Endothelial cell of umbilical vein (primary cell): ENCODE measurements at regions not wholly inside any gene's neighbourhood (a gene's known extent, or its start where the extent isn't known, plus 50 kb on each side); places are given as distances from the start of the nearest gene placed in this dataset.

Experiments
- EZH2 ChIP-seq: IDR thresholded peaks from 2 replicates; pipeline ENCODE4 v1.6.1; 2012; ENCODE audit warnings: borderline replicate concordance, low read depth, mild to moderate bottlenecking, moderate library complexity, low read length, inconsistent platforms; ENCODE audit not compliant: severe bottlenecking
- GATA2 ChIP-seq: IDR thresholded peaks from 2 replicates; pipeline ENCODE4 v1.7.0; 2011; ENCODE audit warnings: low read depth, mild to moderate bottlenecking, moderate library complexity, mixed read lengths, low read length; ENCODE audit not compliant: insufficient read length, insufficient read depth
- JUN ChIP-seq: IDR thresholded peaks from 2 replicates; pipeline ENCODE4 v1.6.1; 2011; ENCODE audit warnings: borderline replicate concordance, low read depth; ENCODE audit not compliant: insufficient read length, insufficient read depth
- POLR2A ChIP-seq: IDR thresholded peaks from 2 replicates; pipeline ENCODE4 v1.6.1; 2012; ENCODE audit warnings: low read depth, mild to moderate bottlenecking, control low read depth, low read length
- TF ChIP-seq, protein P1 (sequence below), 2 donors: IDR thresholded peaks; 1 replicate in 1 of 2; 2 replicates in 1 of 2; pipeline ENCODE4 v1.5.1; 2011; ENCODE audit warnings: low read length in 2 of 2, mild to moderate bottlenecking in 2 of 2, moderate library complexity in 2 of 2, control low read depth in 1 of 2, inconsistent platforms in 1 of 2, low read depth in 1 of 2; ENCODE audit not compliant: insufficient read depth in 1 of 2; ENCODE audit errors: extremely low read depth in 1 of 2
- TF ChIP-seq, protein P2 (sequence below): IDR thresholded peaks from 2 replicates; pipeline ENCODE4 v1.6.1; 2011; ENCODE audit not compliant: insufficient read depth, insufficient read length

DNA sequence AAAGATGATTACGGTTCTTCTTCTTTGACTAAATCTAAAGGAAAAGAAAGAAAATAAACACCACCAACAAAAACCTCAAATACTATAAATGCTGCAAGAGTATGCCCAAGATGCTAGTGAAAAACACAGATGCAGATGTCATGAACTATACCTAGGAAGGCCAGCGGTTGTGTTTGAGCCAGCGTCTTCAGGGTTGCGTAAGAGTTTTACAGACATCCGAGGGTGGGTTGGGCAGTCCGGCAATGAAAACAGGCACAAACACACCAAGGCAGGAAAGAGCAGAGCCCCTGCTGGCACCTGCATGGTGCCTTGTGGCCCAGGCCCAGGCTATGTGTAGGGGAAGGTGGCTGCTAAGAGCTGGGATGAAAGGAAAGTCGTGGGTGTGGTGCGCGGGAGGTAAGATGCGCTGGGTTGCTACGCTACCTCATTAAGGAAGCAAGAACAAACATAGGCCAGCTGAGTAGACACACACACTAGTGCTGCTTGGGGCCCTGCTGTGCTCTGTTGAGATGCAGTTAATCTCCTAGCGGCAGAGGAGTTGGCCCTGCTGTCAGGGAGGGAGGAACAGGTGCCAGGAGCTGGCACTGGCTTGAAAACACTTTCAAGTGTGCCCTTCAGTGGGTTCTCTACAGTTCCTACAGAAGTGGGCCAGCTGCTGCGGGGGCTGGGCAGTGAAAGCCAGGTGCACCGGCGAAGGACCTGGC, 170.2 kb upstream of the PLN start:
- no peak for TF ChIP-seq JUN
- TF ChIP-seq EZH2: no peak
- TF ChIP-seq, protein P1, sequence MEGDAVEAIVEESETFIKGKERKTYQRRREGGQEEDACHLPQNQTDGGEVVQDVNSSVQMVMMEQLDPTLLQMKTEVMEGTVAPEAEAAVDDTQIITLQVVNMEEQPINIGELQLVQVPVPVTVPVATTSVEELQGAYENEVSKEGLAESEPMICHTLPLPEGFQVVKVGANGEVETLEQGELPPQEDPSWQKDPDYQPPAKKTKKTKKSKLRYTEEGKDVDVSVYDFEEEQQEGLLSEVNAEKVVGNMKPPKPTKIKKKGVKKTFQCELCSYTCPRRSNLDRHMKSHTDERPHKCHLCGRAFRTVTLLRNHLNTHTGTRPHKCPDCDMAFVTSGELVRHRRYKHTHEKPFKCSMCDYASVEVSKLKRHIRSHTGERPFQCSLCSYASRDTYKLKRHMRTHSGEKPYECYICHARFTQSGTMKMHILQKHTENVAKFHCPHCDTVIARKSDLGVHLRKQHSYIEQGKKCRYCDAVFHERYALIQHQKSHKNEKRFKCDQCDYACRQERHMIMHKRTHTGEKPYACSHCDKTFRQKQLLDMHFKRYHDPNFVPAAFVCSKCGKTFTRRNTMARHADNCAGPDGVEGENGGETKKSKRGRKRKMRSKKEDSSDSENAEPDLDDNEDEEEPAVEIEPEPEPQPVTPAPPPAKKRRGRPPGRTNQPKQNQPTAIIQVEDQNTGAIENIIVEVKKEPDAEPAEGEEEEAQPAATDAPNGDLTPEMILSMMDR (IDR thresholded peaks at IDR 0.05; ENCODE audit: extremely low read depth in 1 of 2, insufficient read depth in 1 of 2, low read depth in 1 of 2, low read length in 2 of 2): no peak
- TF ChIP-seq POLR2A: no peak
- TF ChIP-seq, protein P2, sequence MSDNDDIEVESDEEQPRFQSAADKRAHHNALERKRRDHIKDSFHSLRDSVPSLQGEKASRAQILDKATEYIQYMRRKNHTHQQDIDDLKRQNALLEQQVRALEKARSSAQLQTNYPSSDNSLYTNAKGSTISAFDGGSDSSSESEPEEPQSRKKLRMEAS: no peak
- TF ChIP-seq GATA2: no peak
